ENCODE measurements at regions not wholly inside any gene's neighbourhood (a gene's known extent, or its start where the extent isn't known, plus 50 kb on each side); places are given as distances from the start of the nearest gene placed in this dataset.

GRCh38 chr17:72342061-72342460 lies 221.2 kb downstream of the SOX9 start (continued):
- TF ChIP-seq ZNF462 (CRISPR knock-in tag; IDR thresholded peaks at IDR 0.05) (no peak), ZNF331 (CRISPR knock-in tag; IDR thresholded peaks at IDR 0.05; ENCODE audit: low read depth) (no peak), CREB1 (CRISPR knock-in tag; IDR thresholded peaks at IDR 0.05; ENCODE audit: low read depth) (no peak), NANOG (IDR thresholded peaks at IDR 0.05; ENCODE audit: borderline replicate concordance) (no peak), CTCF (conservative IDR thresholded peaks at IDR 0.05; ENCODE audit: low read depth in 2 of 2) (no peak), EZH2phosphoT487 (IDR thresholded peaks at IDR 0.05; ENCODE audit: unreplicated experiment) (no peak)
- TF ChIP-seq, protein P1, sequence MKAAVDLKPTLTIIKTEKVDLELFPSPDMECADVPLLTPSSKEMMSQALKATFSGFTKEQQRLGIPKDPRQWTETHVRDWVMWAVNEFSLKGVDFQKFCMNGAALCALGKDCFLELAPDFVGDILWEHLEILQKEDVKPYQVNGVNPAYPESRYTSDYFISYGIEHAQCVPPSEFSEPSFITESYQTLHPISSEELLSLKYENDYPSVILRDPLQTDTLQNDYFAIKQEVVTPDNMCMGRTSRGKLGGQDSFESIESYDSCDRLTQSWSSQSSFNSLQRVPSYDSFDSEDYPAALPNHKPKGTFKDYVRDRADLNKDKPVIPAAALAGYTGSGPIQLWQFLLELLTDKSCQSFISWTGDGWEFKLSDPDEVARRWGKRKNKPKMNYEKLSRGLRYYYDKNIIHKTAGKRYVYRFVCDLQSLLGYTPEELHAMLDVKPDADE (IDR thresholded peaks at IDR 0.05), result no peak

All from GM23338 (cell line).